B cell (primary cell): ENCODE measurements at regions not wholly inside any gene's neighbourhood (a gene's known extent, or its start where the extent isn't known, plus 50 kb on each side); places are given as distances from the start of the nearest gene placed in this dataset.

Experiments
- ATAC-seq: fragments of 200-7000 bp; cut with Tn5 transposase; one replicate; pipeline ENCODE4 v1.10.0; 2021; ENCODE audit warnings: low read depth, mild to moderate bottlenecking, moderate number of reproducible peaks, moderate library complexity
- CTCF ChIA-PET: fragments of 350-600 bp; sonication (Branson Sonifier 250); formaldehyde crosslinking; loops from one replicate; lab custom pipeline; 2021; ENCODE audit warnings: antibody characterized with exemption, inconsistent platforms; lab: Charles Lee
- POLR2A ChIA-PET: fragments of 350-600 bp; sonication (Branson Sonifier 250); formaldehyde crosslinking; loops from one replicate; lab custom pipeline; 2021; ENCODE audit warnings: antibody characterized with exemption; lab: Charles Lee
- DNase-seq: peaks from one replicate; pipeline ENCODE4 v3.0.0; 2013
- H2AFZ ChIP-seq: 2 replicates; pipeline ENCODE4 v1.6.1; 2012; ENCODE audit warnings: mild to moderate bottlenecking, low read depth, low read length; ENCODE audit not compliant: insufficient read depth, poor library complexity, severe bottlenecking
- H3K27ac ChIP-seq, 2 donors: 1 replicate in 1 of 2; 2 replicates in 1 of 2; pipeline ENCODE4 v1.5.1; 2012 to 2013; ENCODE audit warnings: low read length in 2 of 2, mild to moderate bottlenecking in 2 of 2, moderate library complexity in 1 of 2
- H3K27me3 ChIP-seq, 4 experiments: fragments of 200-600 bp in 1 of 4; sonication (generic) in 1 of 4; replicated peaks in 1 of 4; 1 replicate in 2 of 4; 2 replicates in 2 of 4; pipeline versions ENCODE4 v1.6.1 to v1.7.0; 2013 to 2016; ENCODE audit warnings: low read length in 3 of 4, mild to moderate bottlenecking in 2 of 4, mixed read lengths in 1 of 4, moderate library complexity in 1 of 4; ENCODE audit not compliant: insufficient read depth in 4 of 4, control insufficient read depth in 3 of 4; ENCODE audit errors: control extremely low read depth in 1 of 4
- H3K36me3 ChIP-seq, 2 experiments: replicated peaks in 1 of 2; 1 replicate in 1 of 2; 2 replicates in 1 of 2; pipeline versions ENCODE4 v1.6.1 to v1.7.1; 2013; ENCODE audit warnings: low read length in 1 of 2; ENCODE audit not compliant: insufficient read depth in 2 of 2, control insufficient read depth in 1 of 2; ENCODE audit errors: control extremely low read depth in 1 of 2, extremely low read depth in 1 of 2
- H3K4me1 ChIP-seq, 2 donors: fragments of 200-600 bp in 1 of 2; sonication (generic) in 1 of 2; 1 replicate in 1 of 2; 2 replicates in 1 of 2; pipeline versions ENCODE4 v1.5.1 to v1.6.1; 2013 to 2017; ENCODE audit warnings: low read length in 2 of 2; ENCODE audit not compliant: control insufficient read depth in 2 of 2, insufficient read depth in 2 of 2
- H3K4me2 ChIP-seq: replicated peaks from 2 replicates; pipeline ENCODE3; 2012; ENCODE audit warnings: mild to moderate bottlenecking, low read depth, low read length; ENCODE audit not compliant: poor library complexity, severe bottlenecking
- H3K4me3 ChIP-seq, 5 experiments: fragments of 200-600 bp in 1 of 5; sonication (generic) in 1 of 5; 1 replicate in 3 of 5; 2 replicates in 2 of 5; pipeline versions ENCODE4 v1.5.1 to v1.7.0; 2011 to 2016; ENCODE audit warnings: low read length in 4 of 5, mild to moderate bottlenecking in 4 of 5, low read depth in 2 of 5, control low read depth in 1 of 5, moderate library complexity in 1 of 5; ENCODE audit not compliant: insufficient read depth in 1 of 5; ENCODE audit errors: control extremely low read depth in 1 of 5, extremely low read depth in 1 of 5
- H3K79me2 ChIP-seq: fragments of 200-600 bp; sonication (generic); one replicate; pipeline ENCODE4 v1.6.0; 2016; ENCODE audit warnings: low read length; ENCODE audit not compliant: control insufficient read depth, insufficient read depth
- H3K9ac ChIP-seq: fragments of 200-600 bp; sonication (generic); 2 replicates; pipeline ENCODE4 v1.6.1; 2017; ENCODE audit warnings: mild to moderate bottlenecking, low read length, moderate library complexity
- H3K9me3 ChIP-seq, 3 donors: one replicate each; pipeline versions ENCODE4 v1.6.1 to v1.7.1; 2013; ENCODE audit warnings: low read length in 2 of 3; ENCODE audit not compliant: control insufficient read depth in 2 of 3, insufficient read depth in 1 of 3; ENCODE audit errors: control extremely low read depth in 1 of 3
- H4K20me1 ChIP-seq: 2 replicates; pipeline ENCODE4 v1.6.0; 2012; ENCODE audit warnings: mild to moderate bottlenecking, low read length; ENCODE audit not compliant: insufficient read depth, control insufficient read depth, poor library complexity, severe bottlenecking
- H3K27ac Mint-ChIP-seq: one replicate; pipeline ENCODE4 v1.8.0; 2021; ENCODE audit warnings: mixed read lengths
- H3K27me3 Mint-ChIP-seq: one replicate; pipeline ENCODE4 v1.8.0; 2021; ENCODE audit warnings: mixed read lengths
- H3K4me1 Mint-ChIP-seq: one replicate; pipeline ENCODE4 v1.8.0; 2021; ENCODE audit warnings: mixed read lengths
- H3K4me3 Mint-ChIP-seq: one replicate; pipeline ENCODE4 v1.8.0; 2021; ENCODE audit warnings: mixed read lengths
- H3K9me3 Mint-ChIP-seq: one replicate; pipeline ENCODE4 v1.8.0; 2022; ENCODE audit warnings: mixed read lengths; ENCODE audit not compliant: insufficient read depth
- CTCF ChIP-seq: fragments of 200-600 bp; IDR thresholded peaks from one replicate; pipeline ENCODE4 v1.8.0; 2022; ENCODE audit warnings: antibody characterized with exemption, mild to moderate bottlenecking
- EZH2 ChIP-seq: IDR thresholded peaks from 2 replicates; pipeline ENCODE4 v1.6.1; 2012; ENCODE audit warnings: borderline replicate concordance, low read depth, mild to moderate bottlenecking, moderate library complexity, low read length; ENCODE audit not compliant: insufficient read depth, poor library complexity, severe bottlenecking
- WGBS: methylation state at CpG from one replicate; pipeline ENCODE4 v1.1.5; 2013; ENCODE audit warnings: missing lambda C conversion rate; ENCODE audit not compliant: insufficient coverage; 5-methylcytosine and 5-hydroxymethylcytosine counted together
- intact Hi-C: fragments of 100-400 bp; cut with micrococcal nuclease; formaldehyde crosslinking; loops from one replicate; pipeline ENCODE4 v1.10.0; 2022

DNA sequence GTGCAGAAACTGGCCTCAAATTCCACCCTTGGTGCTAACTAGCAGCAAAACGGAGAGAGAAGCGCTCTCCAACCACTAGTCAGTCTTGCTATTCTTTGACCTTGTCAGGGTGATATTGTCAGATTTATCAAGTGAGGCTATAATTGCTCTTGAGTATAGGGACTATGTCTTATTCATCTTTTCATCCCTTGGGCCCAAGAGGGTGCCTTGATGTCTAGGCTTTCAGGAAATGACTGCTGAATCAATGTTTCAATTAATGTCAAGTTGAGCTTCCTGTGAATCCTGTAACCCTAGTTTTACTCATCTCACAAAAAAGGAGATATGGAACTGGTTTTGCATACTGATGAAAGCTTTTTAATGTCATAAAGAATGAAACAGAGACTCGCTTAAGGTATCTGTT is 701.3 kb downstream of the EDEM1 start:
- no peaks in the 10 kb centered on the region for H3K79me2 ChIP-seq
- H4K20me1 ChIP-seq = no peaks in the 10 kb centered on the region
- no peak overlapping the region for H3K4me3 ChIP-seq
- WGBS = 100% methylated on average over 2 of the region's 3 CpGs
- DNase-seq (no peak), ATAC-seq (no peak)
- CTCF ChIA-PET = no interaction called here
- no peak overlapping the region for H3K9ac ChIP-seq
- no peak overlapping the region for H3K4me2 ChIP-seq
- H2AFZ ChIP-seq = no peak overlapping the region
- H3K4me1 ChIP-seq = no peaks in the 10 kb centered on the region
- no peaks in the 10 kb centered on the region for H3K36me3 ChIP-seq
- TF ChIP-seq CTCF = no peak
- Mint-ChIP-seq H3K27ac (no peak overlapping the region), H3K4me1 (no peaks in the 10 kb centered on the region), H3K4me3 (no peak overlapping the region), H3K9me3 (no peaks in the 10 kb centered on the region), H3K27me3 (no peaks in the 10 kb centered on the region)
- no peak overlapping the region for H3K27ac ChIP-seq
- no peaks in the 10 kb centered on the region for H3K27me3 ChIP-seq
- H3K9me3 ChIP-seq = peaks cover 0 to 1% (median 0%) of the 10 kb centered on the region in 3 donors
- POLR2A ChIA-PET = no interaction called here
- intact Hi-C loops = no loop called here

DNA sequence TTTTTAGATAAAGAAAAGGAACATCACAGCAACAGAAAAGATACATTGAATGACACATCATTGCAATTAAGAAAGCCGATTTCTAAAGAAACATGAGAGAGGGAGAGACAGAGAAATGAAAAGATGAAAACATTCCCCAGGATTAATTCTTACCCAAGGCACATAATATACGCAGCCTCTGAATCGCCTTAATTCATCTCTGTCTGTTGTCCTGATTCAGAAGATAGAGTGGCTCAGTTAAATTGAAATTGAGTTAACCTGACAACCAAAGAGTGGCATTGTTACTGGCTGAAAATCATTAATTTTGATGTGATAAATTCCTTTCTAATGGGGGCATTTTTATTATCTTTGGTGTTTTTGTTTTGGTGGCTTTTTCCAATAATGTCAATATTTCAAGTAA is 701.9 kb downstream of the EDEM1 start:
- Histone ChIP-seq H3K4me1 (no peaks in the 10 kb centered on the region), H3K27me3 (no peaks in the 10 kb centered on the region), H3K79me2 (no peaks in the 10 kb centered on the region), H3K9ac (no peak overlapping the region), H3K9me3 (peaks cover 0 to 1% (median 0%) of the 10 kb centered on the region in 3 donors), H3K4me3 (no peak overlapping the region), H3K36me3 (no peaks in the 10 kb centered on the region), H4K20me1 (no peaks in the 10 kb centered on the region), H2AFZ (no peak overlapping the region), H3K27ac (no peak overlapping the region), H3K4me2 (no peak overlapping the region)
- CTCF ChIA-PET = no interaction called here
- Mint-ChIP-seq H3K27ac (no peak overlapping the region), H3K4me1 (no peaks in the 10 kb centered on the region), H3K4me3 (no peak overlapping the region), H3K27me3 (no peaks in the 10 kb centered on the region), H3K9me3 (no peaks in the 10 kb centered on the region)
- POLR2A ChIA-PET = no interaction called here
- TF ChIP-seq CTCF (no peak), EZH2 (no peak)
- intact Hi-C loops = no loop called here
- ATAC-seq (no peak), DNase-seq (no peak)
- no CpG with 5 or more reads among the region's 3 CpGs for WGBS
